ENCODE measurements at regions not wholly inside any gene's neighbourhood (a gene's known extent, or its start where the extent isn't known, plus 50 kb on each side); places are given as distances from the start of the nearest gene placed in this dataset.

- TF ChIP-seq CTCF (IDR thresholded peaks at IDR 0.05; ENCODE audit: insufficient read depth, low read depth, low read length) (no peak), EZH2 (IDR thresholded peaks at IDR 0.05; ENCODE audit: insufficient read depth, low read length) (no peak)
Measured at GRCh38 chr2:223283771-223284170, 231.8 kb downstream of the KCNE4 start.
